GM18861 (cell line): ENCODE measurements at regions not wholly inside any gene's neighbourhood (a gene's known extent, or its start where the extent isn't known, plus 50 kb on each side); places are given as distances from the start of the nearest gene placed in this dataset.
A peak's percentile ranks its signal among the peaks of the same experiment; 100 is the strongest.

ENCODE experiments used
- ATAC-seq: cut with Tn5 transposase; IDR thresholded peaks from one replicate; pipeline ENCODE4 v1.9.1; 2021; ENCODE audit not compliant: unreplicated experiment

GRCh38 chr6:87815449-87815848 lies 113.4 kb upstream of the AKIRIN2 start:
- ATAC-seq, result no peak

DNA sequence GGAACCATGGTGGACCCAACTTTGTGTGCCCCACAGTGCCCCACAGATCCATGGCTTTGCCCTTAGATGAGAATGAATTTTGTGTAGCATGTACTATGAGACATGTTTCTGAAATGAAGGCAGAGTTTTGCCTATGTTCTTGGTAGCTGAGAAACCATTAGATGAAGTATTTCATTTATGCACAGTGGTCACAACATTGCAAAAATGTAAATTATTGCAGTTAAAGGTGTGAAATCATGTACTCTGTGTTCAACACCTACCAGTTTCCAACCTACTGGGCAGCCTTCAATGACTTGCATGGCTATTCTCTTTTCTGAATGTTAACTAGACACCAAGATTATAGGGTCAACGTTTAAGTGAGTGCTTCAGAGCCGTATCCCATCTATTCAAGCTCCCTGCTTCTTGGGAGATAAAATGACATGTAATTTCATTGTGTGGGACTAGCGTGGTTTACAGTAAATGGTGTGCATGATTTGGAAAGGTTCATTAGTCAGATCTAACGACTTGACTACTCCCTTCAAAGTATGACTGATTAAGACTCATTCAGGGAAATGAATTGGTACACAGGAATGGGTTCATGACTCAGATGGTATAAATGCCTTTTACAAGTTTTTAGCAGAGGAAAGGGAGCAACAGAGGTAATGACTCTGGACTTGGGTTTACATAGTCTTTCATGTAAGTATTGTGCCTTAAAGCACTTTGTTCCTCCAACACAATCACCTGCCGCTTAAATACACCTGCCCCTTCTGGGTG lies 106.1 kb upstream of the AKIRIN2 start:
- no peak for ATAC-seq

- peak; percentile 88 for ATAC-seq
Measured at GRCh38 chr6:87807475-87807874, 105.4 kb upstream of the AKIRIN2 start.

GRCh38 chr6:87806635-87807034 lies 104.6 kb upstream of the AKIRIN2 start:
- no peak for ATAC-seq

GRCh38 chr6:87806099-87806498 lies 104.1 kb upstream of the AKIRIN2 start:
- ATAC-seq, result no peak

- no peak for ATAC-seq
Measured at GRCh38 chr6:87803791-87804190, 101.8 kb upstream of the AKIRIN2 start.

DNA sequence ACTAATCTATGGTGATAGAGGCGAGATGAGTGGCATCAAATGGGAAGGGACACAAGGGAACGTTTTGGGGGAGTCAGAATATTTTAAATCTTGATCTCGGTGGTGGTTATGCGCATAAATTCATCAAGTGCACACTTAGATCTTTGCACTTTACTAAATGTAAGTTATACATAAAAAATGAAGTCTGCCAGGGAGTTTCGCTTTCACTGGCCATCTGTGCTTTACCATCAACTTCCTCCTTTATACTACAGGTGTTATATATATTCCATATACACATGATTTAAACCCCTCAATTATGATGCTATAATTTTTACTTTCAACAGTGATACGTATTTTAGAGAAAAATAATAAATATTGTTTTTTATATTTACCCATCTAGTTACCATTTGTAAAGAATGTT lies 97.6 kb upstream of the AKIRIN2 start:
- ATAC-seq, result peak; percentile 45

DNA sequence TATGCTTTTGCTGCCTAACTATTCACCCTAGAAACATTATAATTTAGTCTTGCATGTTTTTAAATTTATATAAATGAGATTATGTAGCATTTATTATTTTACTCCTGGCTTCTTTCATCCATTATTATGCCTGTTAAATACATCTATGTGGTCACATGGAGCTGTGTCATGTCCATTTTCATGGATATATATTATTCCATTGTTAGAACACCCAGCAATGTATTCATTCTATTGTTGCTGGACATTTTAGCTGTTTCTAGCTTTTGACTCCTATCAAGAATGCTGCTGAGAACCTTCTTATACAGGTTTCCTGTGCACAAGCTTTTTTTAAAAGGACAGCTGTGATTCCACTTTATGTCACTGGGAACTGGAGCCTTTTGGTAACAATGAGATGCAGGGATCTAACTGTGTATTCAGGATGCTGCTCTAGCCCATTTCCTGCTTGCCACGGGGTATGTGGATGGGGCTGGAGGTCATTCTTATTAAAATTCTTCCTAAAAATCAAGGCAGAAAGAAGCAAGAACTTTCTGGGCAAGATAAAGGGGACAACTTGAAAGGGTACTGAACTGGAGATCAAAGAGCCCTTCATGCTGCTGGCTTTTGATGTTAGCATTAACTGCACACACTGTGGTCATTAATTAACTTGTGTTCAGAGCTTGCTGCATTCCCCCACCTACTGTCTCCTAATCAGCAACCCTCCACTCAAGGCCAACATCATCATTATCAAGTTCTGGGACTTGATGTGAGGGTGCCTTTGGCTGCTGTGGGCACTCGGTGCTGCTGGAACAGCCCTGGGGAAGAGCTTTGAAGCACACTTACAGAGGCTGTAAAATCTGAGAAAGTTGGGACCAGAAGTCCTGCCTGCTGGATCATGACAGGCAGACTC lies 96.6 kb upstream of the AKIRIN2 start:
- ATAC-seq, result no peak

GRCh38 chr6:87794922-87795885 lies 93.2 kb upstream of the AKIRIN2 start:
- ATAC-seq, result no peak

- no peak for ATAC-seq
Measured at GRCh38 chr6:87793315-87793714, 91.3 kb upstream of the AKIRIN2 start.

DNA sequence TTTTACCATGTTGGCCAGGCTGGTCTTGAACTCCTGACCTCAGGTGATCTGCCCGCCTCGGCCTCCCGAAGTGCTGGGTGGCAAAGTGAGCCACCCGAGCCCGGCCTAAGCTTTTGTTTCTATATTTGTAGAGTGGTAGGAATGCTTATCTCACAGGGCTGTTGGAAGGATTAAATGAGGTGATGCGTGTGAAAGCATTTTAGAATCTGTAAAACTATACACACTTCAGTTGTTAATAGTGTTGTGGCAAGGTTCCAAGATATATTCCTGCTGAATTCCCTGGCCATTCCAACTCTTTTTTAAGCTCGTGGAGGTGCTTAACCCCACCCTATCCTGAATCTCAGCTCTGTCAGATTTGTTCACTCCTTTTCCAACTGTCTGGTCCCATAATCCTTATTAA lies 89.9 kb upstream of the AKIRIN2 start:
- ATAC-seq, result no peak

DNA sequence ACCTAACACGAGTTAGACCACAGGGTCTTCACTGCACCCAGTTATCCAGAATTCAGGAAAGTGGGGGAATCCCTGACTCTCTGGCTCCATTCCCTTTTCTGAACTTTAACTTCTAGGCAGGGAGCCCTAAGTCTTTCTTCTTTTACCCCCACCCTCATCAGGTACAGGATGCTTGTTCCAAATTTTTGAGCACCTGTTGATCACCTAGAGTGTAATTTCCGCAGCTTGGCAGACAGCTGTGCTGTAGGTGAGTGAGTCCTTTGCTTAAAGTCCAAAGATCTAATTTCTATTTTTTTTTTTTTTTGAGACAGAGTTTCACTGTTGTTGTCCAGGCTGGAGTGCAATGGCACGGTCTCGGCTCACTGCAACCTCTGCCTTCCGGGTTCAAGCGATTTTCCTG lies 89.5 kb upstream of the AKIRIN2 start:
- no peak for ATAC-seq

DNA sequence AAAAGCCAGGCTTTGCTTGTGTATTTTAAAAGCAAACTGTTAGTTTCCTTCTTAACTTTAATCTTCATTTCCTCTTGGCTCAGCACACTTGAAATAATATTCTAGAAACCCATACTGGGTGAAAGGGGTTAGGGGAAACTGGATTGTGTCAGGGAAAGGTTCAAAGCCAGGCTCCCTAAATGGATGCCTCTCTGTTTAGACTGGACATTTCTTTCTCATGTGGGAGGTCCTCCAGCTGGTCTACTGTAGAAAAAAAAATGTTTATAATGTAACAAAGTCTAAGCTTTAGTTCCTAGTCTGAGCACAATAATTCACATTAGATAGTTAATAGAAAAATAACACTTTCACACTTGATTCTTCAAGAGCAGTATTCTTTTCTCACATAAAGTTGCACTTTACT lies 89.0 kb upstream of the AKIRIN2 start:
- no peak for ATAC-seq

DNA sequence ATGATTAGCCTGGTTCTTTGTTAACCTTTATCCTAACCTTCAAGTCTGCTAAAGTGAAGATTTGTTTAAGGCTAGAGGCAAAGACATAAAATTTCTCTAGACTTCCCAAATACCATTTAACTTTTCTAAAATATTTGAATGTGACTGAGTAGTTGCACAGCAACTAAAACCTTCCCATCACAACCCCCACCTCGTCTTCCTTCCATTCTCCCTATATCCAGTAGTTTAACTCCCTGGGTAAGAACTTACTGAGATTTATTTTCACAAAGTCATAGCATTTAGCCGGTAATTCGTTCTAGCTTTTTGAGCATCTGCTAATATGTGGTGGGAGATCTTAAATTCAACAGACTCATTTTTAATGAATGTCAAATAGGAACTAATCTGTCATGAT lies 87.9 kb upstream of the AKIRIN2 start:
- no peak for ATAC-seq

GRCh38 chr6:87789198-87789899 lies 87.3 kb upstream of the AKIRIN2 start:
- ATAC-seq, result no peak

GRCh38 chr6:87788141-87788540 lies 86.1 kb upstream of the AKIRIN2 start:
- ATAC-seq, result no peak

DNA sequence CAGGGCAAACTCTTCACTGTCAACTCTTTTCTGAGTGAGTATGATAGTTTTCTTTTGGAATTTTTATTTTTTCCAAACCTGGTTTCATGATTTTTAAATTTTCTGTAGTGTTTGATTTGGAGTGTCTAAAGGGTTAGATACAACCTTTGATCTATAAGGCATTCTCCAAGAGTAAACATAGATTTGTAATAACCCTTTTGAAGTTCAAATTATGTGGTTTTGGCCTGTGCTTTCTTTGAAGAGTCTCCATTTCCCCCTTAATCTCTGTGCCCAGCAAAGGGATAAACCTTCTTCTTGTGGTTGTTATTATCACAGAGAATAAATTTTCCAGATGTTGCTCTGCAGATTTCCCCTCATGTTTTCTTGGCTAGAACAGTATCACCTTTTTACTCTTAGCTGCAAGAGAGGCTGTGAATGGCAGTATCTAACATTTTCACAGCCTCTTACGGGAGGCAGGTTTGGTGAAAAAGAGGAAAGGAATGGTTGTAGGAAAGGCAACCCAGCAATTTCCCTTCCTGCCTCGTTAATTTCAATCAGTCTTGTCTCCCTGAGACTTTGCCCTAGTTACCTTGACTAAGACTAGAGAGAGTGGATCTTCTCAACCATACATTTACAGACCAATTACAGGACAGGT lies 83.3 kb upstream of the AKIRIN2 start:
- ATAC-seq, result no peak

GRCh38 chr6:87784690-87785089 lies 82.7 kb upstream of the AKIRIN2 start:
- no peak for ATAC-seq

DNA sequence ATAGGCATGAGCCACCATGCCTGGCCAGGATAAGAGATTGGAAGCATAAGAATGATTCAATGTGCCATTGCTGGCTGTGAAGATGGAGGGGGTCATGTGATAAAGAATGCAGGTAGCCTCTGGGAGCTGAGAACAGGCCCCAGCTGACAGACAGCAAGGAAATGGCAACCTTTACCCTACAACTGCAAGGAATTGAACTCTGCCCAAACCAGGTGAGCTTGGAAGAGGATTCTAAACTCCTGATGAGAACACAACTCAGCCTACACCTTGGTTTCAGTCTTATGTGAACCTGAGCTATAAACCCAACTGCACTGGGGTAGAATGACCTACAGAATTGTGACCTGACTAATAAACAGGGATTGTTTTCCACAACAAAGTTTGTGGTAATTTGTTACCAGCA lies 82.0 kb upstream of the AKIRIN2 start:
- ATAC-seq, result no peak

DNA sequence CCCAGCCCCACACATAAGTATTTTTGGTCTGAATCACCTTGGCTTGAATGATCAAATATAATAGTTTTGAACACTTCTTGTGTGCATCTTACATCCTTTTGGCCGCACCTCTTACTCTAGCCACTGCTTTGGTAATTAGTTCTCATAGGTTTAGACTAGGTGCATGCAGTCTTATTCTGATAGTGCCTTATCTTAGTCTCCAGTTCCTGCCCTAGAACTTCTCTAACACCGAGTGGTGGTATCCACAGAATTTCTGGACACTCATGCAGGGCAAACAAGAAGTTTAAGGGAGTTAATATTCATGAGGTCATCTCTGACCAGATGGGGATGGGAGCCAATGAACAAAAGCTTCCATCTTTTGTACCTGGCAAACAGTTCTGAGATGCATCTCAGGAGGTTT lies 77.5 kb upstream of the AKIRIN2 start:
- no peak for ATAC-seq
